Frontal cortex (tissue), 3 donors: ENCODE measurements at regions not wholly inside any gene's neighbourhood (a gene's known extent, or its start where the extent isn't known, plus 50 kb on each side); places are given as distances from the start of the nearest gene placed in this dataset.

Experiments
- DNase-seq, 2 donors: peaks; one replicate each; pipeline ENCODE4 v3.0.0; 2012; ENCODE audit warnings: low spot score in 2 of 2
- FAIRE-seq: peaks from 2 replicates; lab custom pipeline; 2012; peaks lifted over from hg19 to GRCh38; lab: Jason Lieb, UNC
- donor health status: control.
- donor health status: control.
- donor health status: control.

DNA sequence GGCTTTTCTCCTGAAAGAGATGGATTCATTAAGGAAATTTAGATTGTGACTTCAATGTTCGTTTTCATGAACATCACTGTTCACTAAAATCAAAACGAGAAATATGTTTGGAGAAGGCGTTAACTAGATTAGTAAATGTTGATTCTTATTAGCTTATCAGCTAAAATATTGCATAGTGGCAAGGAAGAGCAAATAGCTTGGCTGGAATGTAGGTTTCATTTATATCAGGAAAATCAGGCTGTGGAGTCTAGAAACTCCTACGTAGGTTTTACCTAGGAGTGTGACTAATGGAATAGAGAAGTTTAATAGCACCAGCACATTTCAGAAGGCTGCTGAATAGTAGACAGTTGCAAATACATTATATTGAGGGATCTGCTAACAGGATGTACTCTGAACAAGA, 344.9 kb downstream of the LIG4 start:
- DNase-seq = no peak
- no peak for FAIRE-seq

DNA sequence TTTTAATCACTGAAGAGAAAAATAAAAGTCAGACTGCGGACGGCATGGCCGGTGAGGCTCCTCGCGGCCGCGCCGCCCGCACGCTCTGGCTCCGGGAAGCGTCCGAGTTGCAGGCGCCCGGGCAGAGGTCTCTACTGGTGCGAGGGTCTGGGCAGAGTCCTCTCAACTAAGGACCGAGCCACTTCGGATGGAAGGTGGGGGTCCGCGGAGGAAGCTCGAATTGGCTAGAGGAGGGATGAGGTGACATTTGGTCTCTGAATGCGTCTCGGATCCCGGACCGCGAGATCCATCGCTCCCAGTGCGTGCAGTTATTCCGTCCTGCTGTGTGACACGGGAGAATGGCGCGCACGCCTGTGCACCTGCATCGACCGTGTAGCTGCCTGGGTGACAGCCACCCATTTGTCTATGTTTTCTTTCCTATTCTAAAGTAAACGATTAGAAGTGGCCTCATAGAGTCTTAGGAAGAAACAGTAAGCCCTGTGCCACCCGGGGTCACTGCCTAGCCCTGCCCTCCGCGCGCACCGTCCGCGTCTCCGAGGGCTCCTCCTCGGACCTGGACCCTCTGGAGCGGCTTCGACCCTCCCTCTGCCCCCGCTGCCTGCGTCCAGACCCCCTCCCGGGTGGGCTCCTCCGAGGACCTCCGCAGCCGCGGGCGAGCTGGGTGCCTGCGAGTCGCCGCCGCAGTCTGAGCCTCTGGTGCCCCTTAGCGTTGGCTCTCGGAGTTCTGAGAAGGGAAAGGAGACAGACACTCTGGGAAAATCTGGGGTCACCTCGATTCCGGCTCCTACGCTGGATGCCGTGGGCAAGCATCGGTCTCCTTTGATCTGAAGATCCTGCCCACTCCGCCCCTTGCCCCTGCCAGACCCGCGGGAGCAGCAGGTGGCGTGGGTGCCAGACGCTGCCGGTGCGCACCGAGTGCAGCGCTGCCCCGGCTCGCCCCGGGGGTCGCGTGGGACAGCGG, 347.4 kb downstream of the LIG4 start:
- FAIRE-seq (no peak), DNase-seq (peak; percentile 59 to 60)

- FAIRE-seq (no peak), DNase-seq (peak; percentile 54 to 59)
Observed at GRCh38 chr13:107866941-107867623, 348.3 kb downstream of the LIG4 start.

DNA sequence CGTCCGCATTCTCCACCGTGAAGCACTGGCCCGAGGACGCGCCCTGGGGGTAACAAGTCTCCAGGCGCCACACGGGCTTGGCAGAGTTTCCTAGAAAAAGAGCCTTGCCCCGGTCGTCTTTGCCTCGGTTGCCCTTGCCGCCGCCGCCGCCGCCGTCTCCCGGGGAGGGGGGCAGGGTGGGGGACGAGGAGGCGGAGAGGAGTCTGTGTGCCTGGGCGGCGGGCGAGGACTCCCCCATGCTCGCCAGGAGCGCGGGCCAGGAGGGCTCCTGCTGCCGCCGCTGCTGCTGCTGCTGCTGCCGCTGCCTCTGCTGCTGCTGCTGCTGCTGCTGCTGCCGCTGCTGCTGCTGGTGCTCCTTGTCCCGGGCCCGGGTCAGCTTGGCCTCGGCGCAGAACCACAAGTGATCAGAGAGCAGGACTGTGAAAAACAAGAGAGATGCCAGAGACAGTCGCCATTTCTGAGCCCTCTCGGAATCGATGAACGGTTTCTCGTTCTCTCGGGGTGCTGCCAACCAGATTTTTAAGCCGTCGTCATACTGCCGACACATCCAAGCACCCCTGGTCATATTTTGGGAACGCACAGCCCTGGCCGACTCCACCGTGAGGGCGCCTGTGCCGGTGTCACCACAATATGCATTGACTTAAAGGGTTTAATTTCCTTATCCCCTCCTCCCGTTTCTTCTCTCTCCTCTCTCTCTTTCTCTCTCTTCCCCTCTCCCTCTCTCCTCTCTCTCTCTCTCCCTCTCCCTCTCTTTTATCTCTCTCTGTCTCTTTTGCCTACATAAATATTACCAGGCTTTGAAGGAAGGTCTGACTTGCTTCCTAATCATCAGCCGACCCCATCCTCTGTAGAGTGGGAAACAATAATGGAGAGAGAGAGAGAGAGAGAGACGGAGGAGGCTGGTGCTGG, 349.1 kb downstream of the LIG4 start:
- FAIRE-seq (no peak), DNase-seq (peak; percentile 24 to 44)

DNA sequence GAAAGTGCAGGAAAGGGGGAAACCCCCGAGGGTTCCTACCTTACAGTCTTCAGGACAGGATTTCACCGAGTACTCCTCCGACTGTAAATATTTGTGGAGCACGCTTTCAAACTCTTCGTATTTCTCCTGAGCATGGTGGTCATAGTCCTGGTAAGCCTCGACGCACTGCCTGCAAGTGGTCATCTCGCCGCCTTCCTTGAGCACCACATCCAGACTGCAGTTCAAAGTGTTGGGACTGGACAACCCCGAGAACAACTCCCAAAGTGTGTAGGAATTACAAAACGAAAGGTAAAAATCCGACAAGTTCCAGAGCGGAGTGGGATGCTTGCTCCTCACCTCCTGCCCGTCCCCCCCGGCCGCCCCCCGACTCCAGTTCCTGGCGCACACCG, 349.7 kb downstream of the LIG4 start:
- DNase-seq = no peak
- FAIRE-seq = no peak

DNA sequence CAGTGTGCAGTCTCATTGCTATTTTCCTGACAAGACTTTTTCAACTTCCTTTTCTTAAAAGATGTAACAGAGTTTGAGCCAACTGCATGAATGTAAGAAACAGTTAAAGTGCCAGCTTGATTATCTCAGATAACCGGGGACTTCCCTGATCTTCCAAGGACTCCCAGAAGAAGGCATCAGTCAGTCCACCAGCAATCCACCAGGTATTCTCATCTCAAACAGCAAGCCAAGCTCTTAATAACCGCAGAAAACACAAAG, 350.1 kb downstream of the LIG4 start:
- no peak for DNase-seq

GRCh38 chr13:107864543-107865317, 350.6 kb downstream of the LIG4 start:
- FAIRE-seq (no peak), DNase-seq (peak in 1 of 2 donors; percentile 31)

More for the DNA sequence above, 350.1 kb downstream of the LIG4 start:
- FAIRE-seq = no peak

DNA sequence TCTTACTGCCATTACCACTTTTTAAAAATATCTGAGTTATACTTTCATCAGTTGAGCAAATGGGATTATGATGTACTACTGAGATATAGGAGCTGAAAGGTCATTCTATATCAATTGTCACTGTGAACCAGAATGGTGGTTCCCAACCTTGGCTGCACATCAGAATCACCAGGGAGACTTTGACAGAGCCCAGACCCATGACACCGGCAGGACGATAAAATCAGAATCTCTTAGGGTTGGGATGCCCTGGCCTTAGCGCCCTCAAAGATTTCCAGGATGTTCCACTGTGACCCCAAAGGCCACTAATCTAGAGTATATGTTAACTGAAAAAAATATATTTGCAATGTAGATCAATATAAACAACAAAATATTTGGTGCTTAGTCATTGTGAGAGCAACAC, 355.1 kb downstream of the LIG4 start:
- FAIRE-seq (no peak), DNase-seq (no peak)

- DNase-seq = no peak
- FAIRE-seq = no peak
Observed at GRCh38 chr13:107854880-107855279, 360.5 kb downstream of the LIG4 start.

DNA sequence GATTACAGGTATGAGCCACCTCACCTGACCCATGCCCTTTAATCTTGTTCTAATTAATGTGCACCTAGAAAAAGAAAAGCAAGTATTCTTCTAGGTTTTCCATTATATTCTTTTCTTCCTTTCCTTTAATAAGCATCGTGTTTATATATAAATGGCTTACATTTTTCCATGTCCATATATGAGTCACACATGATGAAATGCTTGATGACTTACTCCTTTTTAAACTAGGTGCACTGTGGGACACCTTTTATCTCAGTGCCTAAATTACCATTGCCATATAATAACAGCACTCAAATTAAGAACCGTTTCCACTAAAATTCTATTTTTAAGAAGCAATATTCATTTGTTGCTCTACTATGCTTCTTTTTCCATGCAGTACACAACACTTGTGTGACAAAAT, 363.3 kb downstream of the LIG4 start:
- DNase-seq (no peak), FAIRE-seq (no peak)

- no peak for FAIRE-seq
Observed at GRCh38 chr13:107851670-107852069, 363.7 kb downstream of the LIG4 start.

DNA sequence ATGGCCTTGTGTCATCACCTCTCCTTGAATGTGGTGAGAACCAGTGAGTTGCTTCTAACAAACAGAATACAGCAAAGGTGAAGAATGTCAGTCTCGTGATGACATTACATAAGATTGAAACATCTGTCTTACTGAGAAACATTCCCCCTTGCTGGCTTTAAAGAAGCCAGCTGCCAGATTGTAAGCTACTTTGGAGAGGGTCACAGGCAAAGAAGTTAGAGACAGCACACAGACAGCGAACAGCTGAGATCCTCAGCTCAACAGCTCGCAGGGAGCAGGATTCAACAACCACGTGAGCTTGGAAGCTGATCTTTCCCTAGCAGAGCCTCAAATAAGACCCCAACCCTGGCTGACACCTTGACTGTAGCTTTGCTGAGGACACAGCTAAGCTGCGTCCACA, 367.9 kb downstream of the LIG4 start:
- FAIRE-seq (no peak), DNase-seq (no peak)

More at GRCh38 chr13:107851670-107852069, 363.7 kb downstream of the LIG4 start:
- DNase-seq = no peak

GRCh38 chr13:107846642-107847041, 368.7 kb downstream of the LIG4 start:
- DNase-seq (no peak), FAIRE-seq (no peak)

DNA sequence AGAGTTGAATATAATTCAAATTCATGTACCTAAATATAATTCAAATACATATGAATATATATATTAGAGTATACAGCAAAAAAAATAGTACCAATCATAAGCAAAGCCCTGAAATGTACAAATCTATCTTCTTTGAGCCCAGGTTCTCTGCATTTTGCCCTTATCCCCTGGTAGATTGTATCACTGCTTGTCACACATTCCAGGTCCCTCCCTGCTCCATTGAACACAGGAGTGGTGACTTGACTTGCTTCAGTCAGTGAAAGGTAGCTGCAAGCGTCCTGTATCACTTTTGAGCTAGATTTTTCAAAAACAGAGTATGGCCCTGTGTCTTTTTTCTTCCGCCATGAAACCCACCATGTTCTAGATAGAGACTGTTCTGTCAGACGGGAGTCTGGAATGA, 369.4 kb downstream of the LIG4 start:
- no peak for FAIRE-seq
- no peak for DNase-seq

GRCh38 chr13:107843681-107844080, 371.7 kb downstream of the LIG4 start:
- DNase-seq (no peak), FAIRE-seq (no peak)

DNA sequence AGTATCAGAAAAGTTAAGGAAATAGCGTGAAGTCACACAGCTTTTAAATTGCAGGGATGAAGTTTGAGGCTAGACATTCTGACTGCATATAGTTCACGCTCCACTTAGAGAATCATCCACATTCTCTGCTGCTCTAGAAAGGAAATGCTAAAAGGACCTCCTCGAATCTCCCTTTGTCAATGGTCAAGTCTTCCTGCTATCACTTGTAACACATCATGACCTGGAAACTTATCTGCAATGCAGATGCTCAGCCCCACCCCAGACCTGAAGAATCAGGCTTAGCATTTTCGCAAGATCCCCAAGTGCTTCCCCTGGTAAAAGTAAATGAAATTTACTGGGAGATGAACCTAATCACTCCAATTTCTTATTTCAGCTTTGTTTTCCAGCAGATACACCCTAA, 372.1 kb downstream of the LIG4 start:
- FAIRE-seq (no peak), DNase-seq (no peak)

DNA sequence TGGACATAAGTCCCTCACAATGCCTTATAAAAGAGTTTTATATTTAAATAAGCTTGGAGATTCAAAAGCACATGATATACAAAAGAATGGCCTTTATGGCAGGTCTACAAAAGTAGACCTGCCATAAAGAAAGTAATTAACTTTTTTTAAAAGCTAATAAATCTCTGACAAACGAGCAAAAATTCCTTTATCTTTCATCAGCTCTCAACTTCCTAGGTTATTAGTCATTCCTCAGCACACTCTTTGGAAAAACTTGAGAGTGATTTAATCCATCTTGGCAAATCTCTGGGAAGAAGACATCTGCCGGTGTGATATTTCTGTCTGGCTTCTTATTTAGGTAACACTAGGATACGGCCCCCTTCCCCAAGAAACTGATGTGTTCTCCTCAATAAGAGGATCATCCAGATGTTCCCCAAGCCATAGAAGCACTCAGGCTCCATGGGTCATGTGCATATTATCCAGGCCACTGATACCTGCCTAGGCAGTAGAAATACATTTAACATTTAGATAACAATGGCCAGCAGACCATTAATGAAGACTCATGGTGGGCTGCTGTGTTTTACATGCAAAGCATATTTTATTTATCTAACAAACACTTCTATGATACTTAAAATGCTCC, 372.7 kb downstream of the LIG4 start:
- FAIRE-seq = no peak
- no peak for DNase-seq

DNA sequence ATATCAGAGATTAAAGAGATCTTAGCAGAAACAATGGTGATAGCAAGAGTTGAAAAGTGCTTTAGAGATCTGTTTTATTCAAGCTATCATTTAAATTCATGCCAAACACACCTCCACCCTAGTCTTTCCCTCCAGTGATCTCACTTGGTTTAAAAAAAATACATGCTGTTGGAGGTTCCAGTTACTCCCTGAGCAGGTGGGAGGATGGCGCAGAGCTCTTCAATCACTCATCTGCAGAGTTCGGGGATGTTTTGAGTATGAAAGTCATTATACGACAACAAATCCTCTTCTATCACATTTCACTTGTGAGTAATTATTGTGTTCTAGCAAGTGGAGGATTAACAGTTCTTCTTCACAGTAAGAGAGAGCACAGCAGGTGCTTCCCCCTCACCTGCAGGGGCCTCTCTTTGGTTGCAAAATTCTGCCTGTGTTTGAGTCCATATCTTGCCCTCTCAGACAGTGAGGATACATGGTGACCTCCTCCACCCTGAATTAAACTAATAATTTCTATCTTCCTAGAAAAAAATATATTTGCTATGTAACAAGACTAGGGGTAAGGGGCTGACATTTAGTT, 376.7 kb downstream of the LIG4 start:
- FAIRE-seq (no peak), DNase-seq (no peak)

DNA sequence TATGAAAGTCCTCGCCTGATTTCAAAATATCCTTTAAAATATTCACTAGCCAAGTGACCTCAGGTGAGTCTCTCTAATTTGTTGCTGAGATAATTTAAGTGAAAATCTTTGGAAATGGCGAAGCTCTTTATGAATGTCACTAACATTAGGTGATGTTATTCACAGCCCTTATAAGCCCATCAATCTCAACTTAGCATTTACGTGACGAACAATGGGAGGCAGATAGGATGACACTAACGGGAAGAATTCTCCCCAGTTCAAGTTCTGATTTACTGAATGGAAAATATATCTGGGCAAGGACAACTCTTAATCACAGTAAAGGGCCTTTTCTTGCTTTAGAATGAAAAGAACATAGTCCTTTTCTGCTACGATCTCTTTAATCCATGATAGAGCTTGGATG, 378.7 kb downstream of the LIG4 start:
- DNase-seq (no peak), FAIRE-seq (no peak)
